ENCODE measurements at regions not wholly inside any gene's neighbourhood (a gene's known extent, or its start where the extent isn't known, plus 50 kb on each side); places are given as distances from the start of the nearest gene placed in this dataset.

DNA sequence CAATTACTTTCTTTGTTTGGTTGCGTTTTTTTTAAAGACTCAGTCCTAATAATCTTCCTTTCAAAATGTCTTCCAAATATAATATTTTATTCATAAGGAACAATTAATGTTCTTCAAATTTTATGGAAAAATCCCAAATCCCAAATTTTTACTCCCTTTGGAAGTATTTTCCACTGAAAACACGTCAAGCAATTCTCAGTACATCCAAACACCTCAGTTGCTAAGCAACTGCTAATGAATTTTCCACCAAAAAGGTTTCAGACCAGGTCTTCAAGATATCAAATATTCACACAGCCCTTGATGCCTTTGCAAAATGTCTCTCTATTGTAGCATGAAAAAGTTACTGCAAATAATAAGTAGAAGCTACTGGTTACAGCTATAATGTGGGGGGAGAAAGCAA lies 140.1 kb downstream of the DSEL start:
- Histone ChIP-seq H3F3A (ENCODE audit: low read depth) (no peaks in the 10 kb centered on the region), H4K20me1 (ENCODE audit: low read depth) (no peaks in the 10 kb centered on the region), H3K9me3 (ENCODE audit: low read depth) (no peaks in the 10 kb centered on the region), H2AFZ (replicated peaks) (no peak overlapping the region), H3K4me1 (no peaks in the 10 kb centered on the region), H3K79me2 (ENCODE audit: low read depth) (no peaks in the 10 kb centered on the region), H3K9ac (no peak overlapping the region), H3K4me3 (no peak overlapping the region), H3K36me3 (no peaks in the 10 kb centered on the region), H3K27ac (no peak overlapping the region), H3K27me3 (no peaks in the 10 kb centered on the region), H3K4me2 (no peak overlapping the region)
- Mint-ChIP-seq H3K36me3 (no peaks in the 10 kb centered on the region), H3K27me3 (ENCODE audit: insufficient read depth, low read depth) (peaks cover 2% of the 10 kb centered on the region), H3K9me3 (peaks cover 2% of the 10 kb centered on the region), H3K4me1 (peaks cover 3% of the 10 kb centered on the region), H3K27ac (no peak overlapping the region), H3K4me3 (no peak overlapping the region)
- TF ChIP-seq EZH2 (IDR thresholded peaks at IDR 0.05), result no peak
- no peak for TF ChIP-seq EZH2phosphoT487 (IDR thresholded peaks at IDR 0.05)
- TF ChIP-seq, protein P1, sequence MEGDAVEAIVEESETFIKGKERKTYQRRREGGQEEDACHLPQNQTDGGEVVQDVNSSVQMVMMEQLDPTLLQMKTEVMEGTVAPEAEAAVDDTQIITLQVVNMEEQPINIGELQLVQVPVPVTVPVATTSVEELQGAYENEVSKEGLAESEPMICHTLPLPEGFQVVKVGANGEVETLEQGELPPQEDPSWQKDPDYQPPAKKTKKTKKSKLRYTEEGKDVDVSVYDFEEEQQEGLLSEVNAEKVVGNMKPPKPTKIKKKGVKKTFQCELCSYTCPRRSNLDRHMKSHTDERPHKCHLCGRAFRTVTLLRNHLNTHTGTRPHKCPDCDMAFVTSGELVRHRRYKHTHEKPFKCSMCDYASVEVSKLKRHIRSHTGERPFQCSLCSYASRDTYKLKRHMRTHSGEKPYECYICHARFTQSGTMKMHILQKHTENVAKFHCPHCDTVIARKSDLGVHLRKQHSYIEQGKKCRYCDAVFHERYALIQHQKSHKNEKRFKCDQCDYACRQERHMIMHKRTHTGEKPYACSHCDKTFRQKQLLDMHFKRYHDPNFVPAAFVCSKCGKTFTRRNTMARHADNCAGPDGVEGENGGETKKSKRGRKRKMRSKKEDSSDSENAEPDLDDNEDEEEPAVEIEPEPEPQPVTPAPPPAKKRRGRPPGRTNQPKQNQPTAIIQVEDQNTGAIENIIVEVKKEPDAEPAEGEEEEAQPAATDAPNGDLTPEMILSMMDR (IDR thresholded peaks at IDR 0.05), result no peak
- DNase-seq (ENCODE audit: low spot score), result no peak

DNA sequence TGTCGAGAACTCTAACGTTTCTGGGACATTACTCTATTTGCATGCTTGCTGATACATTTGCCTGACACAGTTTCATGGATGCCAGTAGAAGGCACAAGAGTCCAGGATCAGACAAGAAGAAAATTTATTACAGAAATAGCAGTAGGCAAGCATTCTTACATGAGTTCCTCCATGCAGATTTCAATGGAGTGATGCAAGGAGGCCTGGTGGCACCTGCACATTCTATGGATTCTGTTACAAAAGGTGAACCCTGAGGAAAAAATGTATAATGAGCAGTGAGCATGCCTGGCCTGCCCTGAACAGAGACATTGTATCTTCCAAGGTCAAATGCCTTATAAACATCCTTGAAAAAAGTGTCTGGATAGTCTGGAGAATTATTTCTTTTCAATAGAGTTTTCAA lies 142.9 kb downstream of the DSEL start:
- H3K4me3 ChIP-seq, result no peak overlapping the region
- no peaks in the 10 kb centered on the region for H3K4me1 ChIP-seq
- H3K9ac ChIP-seq, result no peak overlapping the region
- no peak overlapping the region for H3K27ac ChIP-seq
- no peaks in the 10 kb centered on the region for H3F3A ChIP-seq (ENCODE audit: low read depth)
- no peaks in the 10 kb centered on the region for H3K36me3 Mint-ChIP-seq
- peaks cover 9% of the 10 kb centered on the region for H3K4me1 Mint-ChIP-seq
- no peak overlapping the region for H3K4me3 Mint-ChIP-seq
- no peaks in the 10 kb centered on the region for H3K9me3 ChIP-seq (ENCODE audit: low read depth)
- H4K20me1 ChIP-seq (ENCODE audit: low read depth), result no peaks in the 10 kb centered on the region
- H3K27ac Mint-ChIP-seq, result no peak overlapping the region
- H3K4me2 ChIP-seq, result no peak overlapping the region
- H3K79me2 ChIP-seq (ENCODE audit: low read depth), result no peaks in the 10 kb centered on the region
- H3K27me3 Mint-ChIP-seq (ENCODE audit: insufficient read depth, low read depth), result no peaks in the 10 kb centered on the region
- DNase-seq (ENCODE audit: low spot score), result no peak
- H2AFZ ChIP-seq (replicated peaks), result no peak overlapping the region
- H3K9me3 Mint-ChIP-seq, result no peaks in the 10 kb centered on the region
- H3K36me3 ChIP-seq, result no peaks in the 10 kb centered on the region
- TF ChIP-seq EZH2 (IDR thresholded peaks at IDR 0.05) (no peak), EZH2phosphoT487 (IDR thresholded peaks at IDR 0.05) (no peak)
- TF ChIP-seq, protein P1 (IDR thresholded peaks at IDR 0.05), result no peak
- H3K27me3 ChIP-seq, result no peaks in the 10 kb centered on the region

DNA sequence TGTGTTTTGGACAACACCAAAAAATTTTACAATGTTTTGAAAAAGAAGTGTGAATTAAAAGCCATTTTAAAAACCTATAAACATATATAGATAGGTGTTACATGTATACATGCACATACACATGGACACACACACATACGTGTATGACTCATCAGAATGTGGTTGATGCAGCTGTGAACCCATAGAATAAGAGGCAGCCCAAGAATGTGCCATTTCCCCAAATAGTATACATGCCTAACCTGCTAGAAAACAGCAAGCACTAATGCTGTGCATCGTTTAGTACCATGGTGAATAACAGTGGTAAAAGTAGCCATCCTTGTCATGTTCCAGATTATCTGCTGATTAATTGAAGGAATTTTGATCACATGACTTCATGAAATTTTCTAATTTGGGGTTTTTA lies 149.0 kb downstream of the DSEL start:
- no peak overlapping the region for H3K4me3 ChIP-seq
- Mint-ChIP-seq H3K27ac (no peak overlapping the region), H3K4me1 (peaks cover 5% of the 10 kb centered on the region), H3K4me3 (no peak overlapping the region), H3K27me3 (ENCODE audit: insufficient read depth, low read depth) (no peaks in the 10 kb centered on the region), H3K9me3 (no peaks in the 10 kb centered on the region), H3K36me3 (no peaks in the 10 kb centered on the region)
- H3K4me2 ChIP-seq, result no peak overlapping the region
- no peak overlapping the region for H2AFZ ChIP-seq (replicated peaks)
- H3K27me3 ChIP-seq, result no peaks in the 10 kb centered on the region
- no peaks in the 10 kb centered on the region for H4K20me1 ChIP-seq (ENCODE audit: low read depth)
- no peaks in the 10 kb centered on the region for H3K79me2 ChIP-seq (ENCODE audit: low read depth)
- no peak overlapping the region for H3K9ac ChIP-seq
- H3K36me3 ChIP-seq, result no peaks in the 10 kb centered on the region
- no peaks in the 10 kb centered on the region for H3F3A ChIP-seq (ENCODE audit: low read depth)
- H3K27ac ChIP-seq, result no peak overlapping the region
- H3K4me1 ChIP-seq, result peaks cover 13% of the 10 kb centered on the region
- DNase-seq (ENCODE audit: low spot score), result no peak
- no peak for TF ChIP-seq EZH2phosphoT487 (IDR thresholded peaks at IDR 0.05)
- TF ChIP-seq, protein P1 (IDR thresholded peaks at IDR 0.05), result no peak
- no peak for TF ChIP-seq EZH2 (IDR thresholded peaks at IDR 0.05)
- H3K9me3 ChIP-seq (ENCODE audit: low read depth), result no peaks in the 10 kb centered on the region
